HCT116 (cell line): ENCODE measurements at regions not wholly inside any gene's neighbourhood (a gene's known extent, or its start where the extent isn't known, plus 50 kb on each side); places are given as distances from the start of the nearest gene placed in this dataset.

Experiments
- ATAC-seq: fragments of 200-7000 bp; cut with Tn5 transposase; 2 replicates; pipeline ENCODE4 v1.9.1; 2020; ENCODE audit warnings: mild to moderate bottlenecking, moderate library complexity
- BruUV-seq: library from RNA; stranded (reverse); fragments of 400-500 nt; replicated peaks from 2 replicates; lab custom pipeline; 2021; lab: Mats Ljungman, UMichigan
- CTCF ChIA-PET: fragments of 300-600 bp; sonication (Branson Sonifier 250); formaldehyde crosslinking; loops from one replicate; lab custom pipeline; 2021; ENCODE audit warnings: antibody characterized with exemption; lab: Charles Lee
- POLR2A ChIA-PET: fragments of 300-600, 350-600 bp; sonication (Branson Sonifier 250); formaldehyde crosslinking; loops from one replicate; lab custom pipeline; 2021; ENCODE audit warnings: antibody characterized with exemption; lab: Charles Lee
- RAD21 ChIA-PET, 2 experiments: fragments of 300-600 bp; sonication (Branson Sonifier 250); formaldehyde crosslinking; loops; one replicate each; lab custom pipeline; 2023; ENCODE audit warnings: low total read pairs in 2 of 2; ENCODE audit not compliant: uncharacterized antibody in 2 of 2, unreplicated experiment in 2 of 2, low non-redundant PET in 1 of 2; lab: Charles Lee
- DNase-seq: peaks from one replicate; pipeline ENCODE4 v3.0.0-alpha.2; 2010; ENCODE audit warnings: low read depth, low spot score
- H2AFZ ChIP-seq: fragments of 200-600 bp; shearing (Covaris generic), sonication (generic); 2 replicates; pipeline ENCODE4 v1.6.1; 2017; ENCODE audit warnings: low read depth, mixed run types, mixed read lengths, antibody characterized with exemption, low read length; ENCODE audit not compliant: poor library complexity, severe bottlenecking
- H3K27ac ChIP-seq: 2 replicates; pipeline ENCODE4 v1.5.1; 2012; ENCODE audit warnings: low read depth, low read length
- H3K27me3 ChIP-seq: fragments of 200-600 bp; sonication (generic); 2 replicates; pipeline ENCODE4 v1.6.1; 2016; ENCODE audit warnings: mixed run types, low read length, mixed read lengths; ENCODE audit not compliant: insufficient read depth
- H3K36me3 ChIP-seq, 2 experiments: fragments of 200-500 bp in 1 of 2; fragments of 200-600 bp in 1 of 2; sonication (Bioruptor generic) in 1 of 2; sonication (generic) in 1 of 2; 2 replicates each; pipeline versions ENCODE4 v1.5.1 to v1.6.1; 2014 to 2016; ENCODE audit warnings: low read length in 2 of 2, inconsistent platforms in 1 of 2, mixed read lengths in 1 of 2, mixed run types in 1 of 2; ENCODE audit not compliant: insufficient read depth in 2 of 2, control insufficient read depth in 1 of 2
- H3K4me1 ChIP-seq, 2 experiments: fragments of 200-600 bp in 1 of 2; sonication (generic) in 1 of 2; 2 replicates each; pipeline versions ENCODE4 v1.5.1 to v1.6.1; 2012 to 2017; ENCODE audit warnings: low read length in 2 of 2, inconsistent platforms in 1 of 2, mild to moderate bottlenecking in 1 of 2, mixed read lengths in 1 of 2, mixed run types in 1 of 2, moderate library complexity in 1 of 2; ENCODE audit not compliant: insufficient read depth in 2 of 2, control insufficient read depth in 1 of 2
- H3K4me2 ChIP-seq: fragments of 200-600 bp; sonication (generic); 2 replicates; pipeline ENCODE4 v1.6.1; 2017; ENCODE audit warnings: mixed run types, low read length, mixed read lengths
- H3K4me3 ChIP-seq, 2 experiments: fragments of 200-600 bp in 1 of 2; sonication (generic) in 1 of 2; replicated peaks in 1 of 2; 2 replicates each; pipeline ENCODE4 v1.5.1; 2011 to 2016; ENCODE audit warnings: low read length in 2 of 2, control low read depth in 1 of 2, low read depth in 1 of 2, mild to moderate bottlenecking in 1 of 2, mixed read lengths in 1 of 2, mixed run types in 1 of 2
- H3K79me2 ChIP-seq: fragments of 200-600 bp; sonication (generic); 2 replicates; pipeline ENCODE4 v1.6.1; 2017; ENCODE audit warnings: mild to moderate bottlenecking, mixed run types, low read length, moderate library complexity, mixed read lengths; ENCODE audit not compliant: insufficient read depth
- H3K9ac ChIP-seq: fragments of 200-600 bp; sonication (generic); 2 replicates; pipeline ENCODE4 v1.6.1; 2016; ENCODE audit warnings: low read length, mixed read lengths
- H3K9me2 ChIP-seq: fragments of 200-600 bp; sonication (generic), shearing (Covaris generic); 2 replicates; pipeline ENCODE4 v1.6.1; 2017; ENCODE audit warnings: mixed run types, mild to moderate bottlenecking, moderate library complexity; ENCODE audit not compliant: insufficient read depth
- H3K9me3 ChIP-seq, 2 experiments: fragments of 200-500 bp in 1 of 2; fragments of 200-600 bp in 1 of 2; sonication (Bioruptor generic) in 1 of 2; sonication (generic) in 1 of 2; 2 replicates each; pipeline ENCODE4 v1.6.1; 2014 to 2017; ENCODE audit warnings: low read length in 2 of 2, mixed read lengths in 2 of 2, inconsistent platforms in 1 of 2, low read depth in 1 of 2, mild to moderate bottlenecking in 1 of 2, mixed run types in 1 of 2, moderate library complexity in 1 of 2; ENCODE audit not compliant: control insufficient read depth in 1 of 2, insufficient read depth in 1 of 2
- H4K20me1 ChIP-seq: fragments of 200-600 bp; sonication (generic), shearing (Covaris generic); 2 replicates; pipeline ENCODE4 v1.6.1; 2017; ENCODE audit warnings: mixed run types, mild to moderate bottlenecking, moderate library complexity; ENCODE audit not compliant: insufficient read depth
- CBX3 ChIP-seq: IDR thresholded peaks from 2 replicates; pipeline ENCODE4 v1.6.1; 2012; ENCODE audit warnings: low read depth
- ELF1 ChIP-seq: IDR thresholded peaks from 2 replicates; pipeline ENCODE4 v1.6.1; 2012; ENCODE audit warnings: low read depth, borderline replicate concordance
- EZH2 ChIP-seq: fragments of 200-600 bp; sonication (generic); IDR thresholded peaks from 2 replicates; pipeline ENCODE4 v1.6.1; 2017; ENCODE audit warnings: antibody characterized with exemption, mixed run types
- EZH2phosphoT487 ChIP-seq: fragments of 200-600 bp; IDR thresholded peaks from 2 replicates; pipeline ENCODE4 v1.6.1; 2018; ENCODE audit warnings: antibody characterized with exemption, borderline replicate concordance
- FOSL1 ChIP-seq: IDR thresholded peaks from 2 replicates; pipeline ENCODE4 v1.6.1; 2012; ENCODE audit warnings: low read depth
- JUND ChIP-seq: IDR thresholded peaks from 2 replicates; pipeline ENCODE4 v1.6.1; 2012
- POLR2A ChIP-seq: IDR thresholded peaks from 2 replicates; pipeline ENCODE4 v1.7.0; 2011; ENCODE audit warnings: borderline replicate concordance; ENCODE audit not compliant: insufficient read depth, insufficient read length; ENCODE audit errors: extremely low read depth
- POLR2AphosphoS5 ChIP-seq: IDR thresholded peaks from 2 replicates; pipeline ENCODE4 v1.6.1; 2011; ENCODE audit warnings: mild to moderate bottlenecking, low read depth, low read length, moderate library complexity
- SIN3A ChIP-seq: IDR thresholded peaks from 2 replicates; pipeline ENCODE4 v1.6.1; 2012; ENCODE audit warnings: low read depth
- SRF ChIP-seq: IDR thresholded peaks from 2 replicates; pipeline ENCODE4 v1.6.1; 2012; ENCODE audit warnings: low read depth
- ZFX ChIP-seq: fragments of 450-650 bp; IDR thresholded peaks from 2 replicates; pipeline ENCODE4 v1.6.1; 2017
- ZNF274 ChIP-seq: fragments of 200-500 bp; sonication (Bioruptor generic); IDR thresholded peaks from 2 replicates; pipeline ENCODE4 v1.6.1; 2014; ENCODE audit warnings: mild to moderate bottlenecking, low read depth, low read length, inconsistent platforms
- intact Hi-C: fragments of 100-400 bp; cut with micrococcal nuclease; formaldehyde crosslinking; loops from 2 replicates; pipeline ENCODE4 v1.10.0; 2022
- TF ChIP-seq, protein P1 (sequence below), 3 experiments: fragments of 200-600 bp in 1 of 3; sonication (generic) in 1 of 3; IDR thresholded peaks in 2 of 3; conservative IDR thresholded peaks in 1 of 3; 2 replicates each; pipeline ENCODE4 v1.5.1; 2012 to 2017; ENCODE audit warnings: low read depth in 2 of 3, low read length in 2 of 3, antibody characterized with exemption in 1 of 3, borderline replicate concordance in 1 of 3, control low read depth in 1 of 3, mild to moderate bottlenecking in 1 of 3, mixed read lengths in 1 of 3, mixed run types in 1 of 3, moderate library complexity in 1 of 3; ENCODE audit not compliant: insufficient read depth in 1 of 3
- TF ChIP-seq, protein P2 (sequence below): IDR thresholded peaks from 2 replicates; pipeline ENCODE4 v1.6.1; 2011; ENCODE audit warnings: mild to moderate bottlenecking, low read length, moderate library complexity; ENCODE audit not compliant: insufficient replicate concordance; ENCODE audit errors: extremely low read depth
- TF ChIP-seq, protein P3 (sequence below): IDR thresholded peaks from 2 replicates; pipeline ENCODE4 v1.6.1; 2012

DNA sequence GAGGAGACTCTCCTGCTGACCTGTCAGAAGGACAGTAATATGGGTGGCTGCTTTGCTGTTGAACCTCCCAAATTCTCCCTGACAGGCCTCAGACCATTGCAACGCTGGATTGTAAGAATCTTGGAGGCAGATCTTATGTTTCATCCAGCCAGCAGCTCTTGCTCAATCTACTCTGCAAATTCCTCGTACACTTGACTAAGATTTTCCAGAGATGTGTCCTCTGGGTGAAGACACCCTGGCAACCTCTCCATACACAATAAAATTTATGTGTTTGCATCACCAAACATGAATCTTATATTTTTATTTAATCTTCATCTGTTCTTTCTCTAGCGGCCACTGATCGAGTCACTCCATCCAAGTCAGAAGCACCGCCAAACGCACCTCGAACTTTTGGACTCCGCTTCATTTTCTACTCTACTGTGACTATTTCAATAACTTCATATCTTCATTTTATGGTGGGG is 623.1 kb downstream of the ACTR3B start:
- Histone ChIP-seq H3K27ac (no peak overlapping the region), H3K79me2 (no peaks in the 10 kb centered on the region), H3K9me3 (peaks cover 0 to 5% of the 10 kb centered on the region in 2 experiments; a peak in 2 of 4 replicates), H4K20me1 (no peaks in the 10 kb centered on the region), H3K9me2 (no peaks in the 10 kb centered on the region), H3K36me3 (no peaks in the 10 kb centered on the region), H3K9ac (no peak overlapping the region)
- CTCF ChIA-PET, result no interaction called here
- no TSS peak for BruUV-seq
- intact Hi-C loops, result no loop called here
- TF ChIP-seq CBX3, result no peak
- no peak for TF ChIP-seq FOSL1
- TF ChIP-seq POLR2AphosphoS5, result no peak
- no peak for TF ChIP-seq POLR2A
- TF ChIP-seq SRF, result no peak
- TF ChIP-seq SIN3A, result no peak
- TF ChIP-seq EZH2, result no peak
- TF ChIP-seq, protein P1, sequence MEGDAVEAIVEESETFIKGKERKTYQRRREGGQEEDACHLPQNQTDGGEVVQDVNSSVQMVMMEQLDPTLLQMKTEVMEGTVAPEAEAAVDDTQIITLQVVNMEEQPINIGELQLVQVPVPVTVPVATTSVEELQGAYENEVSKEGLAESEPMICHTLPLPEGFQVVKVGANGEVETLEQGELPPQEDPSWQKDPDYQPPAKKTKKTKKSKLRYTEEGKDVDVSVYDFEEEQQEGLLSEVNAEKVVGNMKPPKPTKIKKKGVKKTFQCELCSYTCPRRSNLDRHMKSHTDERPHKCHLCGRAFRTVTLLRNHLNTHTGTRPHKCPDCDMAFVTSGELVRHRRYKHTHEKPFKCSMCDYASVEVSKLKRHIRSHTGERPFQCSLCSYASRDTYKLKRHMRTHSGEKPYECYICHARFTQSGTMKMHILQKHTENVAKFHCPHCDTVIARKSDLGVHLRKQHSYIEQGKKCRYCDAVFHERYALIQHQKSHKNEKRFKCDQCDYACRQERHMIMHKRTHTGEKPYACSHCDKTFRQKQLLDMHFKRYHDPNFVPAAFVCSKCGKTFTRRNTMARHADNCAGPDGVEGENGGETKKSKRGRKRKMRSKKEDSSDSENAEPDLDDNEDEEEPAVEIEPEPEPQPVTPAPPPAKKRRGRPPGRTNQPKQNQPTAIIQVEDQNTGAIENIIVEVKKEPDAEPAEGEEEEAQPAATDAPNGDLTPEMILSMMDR (IDR thresholded peaks at IDR 0.05 in 2 of 3, conservative IDR thresholded peaks at IDR 0.05 in 1 of 3; ENCODE audit: borderline replicate concordance in 1 of 3, insufficient read depth in 1 of 3, low read depth in 2 of 3, low read length in 2 of 3), result no peak
- TF ChIP-seq EZH2phosphoT487, result no peak
- TF ChIP-seq ZFX, result no peak
- TF ChIP-seq, protein P2, sequence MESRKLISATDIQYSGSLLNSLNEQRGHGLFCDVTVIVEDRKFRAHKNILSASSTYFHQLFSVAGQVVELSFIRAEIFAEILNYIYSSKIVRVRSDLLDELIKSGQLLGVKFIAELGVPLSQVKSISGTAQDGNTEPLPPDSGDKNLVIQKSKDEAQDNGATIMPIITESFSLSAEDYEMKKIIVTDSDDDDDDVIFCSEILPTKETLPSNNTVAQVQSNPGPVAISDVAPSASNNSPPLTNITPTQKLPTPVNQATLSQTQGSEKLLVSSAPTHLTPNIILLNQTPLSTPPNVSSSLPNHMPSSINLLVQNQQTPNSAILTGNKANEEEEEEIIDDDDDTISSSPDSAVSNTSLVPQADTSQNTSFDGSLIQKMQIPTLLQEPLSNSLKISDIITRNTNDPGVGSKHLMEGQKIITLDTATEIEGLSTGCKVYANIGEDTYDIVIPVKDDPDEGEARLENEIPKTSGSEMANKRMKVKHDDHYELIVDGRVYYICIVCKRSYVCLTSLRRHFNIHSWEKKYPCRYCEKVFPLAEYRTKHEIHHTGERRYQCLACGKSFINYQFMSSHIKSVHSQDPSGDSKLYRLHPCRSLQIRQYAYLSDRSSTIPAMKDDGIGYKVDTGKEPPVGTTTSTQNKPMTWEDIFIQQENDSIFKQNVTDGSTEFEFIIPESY, result no peak
- no peak for TF ChIP-seq JUND
- TF ChIP-seq ZNF274, result no peak
- TF ChIP-seq, protein P3, sequence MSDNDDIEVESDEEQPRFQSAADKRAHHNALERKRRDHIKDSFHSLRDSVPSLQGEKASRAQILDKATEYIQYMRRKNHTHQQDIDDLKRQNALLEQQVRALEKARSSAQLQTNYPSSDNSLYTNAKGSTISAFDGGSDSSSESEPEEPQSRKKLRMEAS, result no peak
- no peak for TF ChIP-seq ELF1
- TF ChIP-seq, all 23 proteins: peak for 0
- Histone ChIP-seq H3K4me1 (no peaks in the 10 kb centered on the region), H3K4me3 (no peak overlapping the region), H3K4me2 (no peak overlapping the region), H3K27me3 (no peaks in the 10 kb centered on the region), H2AFZ (no peak overlapping the region)
- no peak for ATAC-seq
- RAD21 ChIA-PET, result no interaction called here
- POLR2A ChIA-PET, result no interaction called here
- DNase-seq, result no peak
